ENCODE measurements at regions not wholly inside any gene's neighbourhood (a gene's known extent, or its start where the extent isn't known, plus 50 kb on each side); places are given as distances from the start of the nearest gene placed in this dataset.

DNA sequence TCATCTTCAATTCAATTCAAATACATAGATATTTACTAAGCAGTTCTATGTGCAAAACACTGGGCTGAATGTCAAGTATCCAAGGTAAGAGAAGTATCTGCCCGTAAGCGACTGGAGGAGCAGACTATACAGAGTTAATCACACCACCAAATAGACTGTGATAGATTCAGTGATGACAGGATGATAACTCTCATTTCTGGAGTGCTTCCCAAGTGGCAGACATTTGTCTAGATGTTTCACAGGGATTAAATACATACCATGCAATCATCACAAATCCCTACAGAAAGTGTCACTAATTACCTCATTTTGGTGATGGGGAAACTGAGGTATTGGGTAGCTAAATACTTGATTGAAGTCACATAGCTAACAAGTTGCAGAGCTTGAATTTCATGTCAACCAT is 508.7 kb upstream of the TENM4 start:
- no peaks in the 10 kb centered on the region for H3K9me3 ChIP-seq (replicated peaks in 1 of 3)
- no peaks in the 10 kb centered on the region for H3K27me3 ChIP-seq
- no peaks in the 10 kb centered on the region for H3K36me3 ChIP-seq (replicated peaks in 1 of 2)
- H3K4me1 ChIP-seq (replicated peaks in 1 of 2) = no peaks in the 10 kb centered on the region
- TF ChIP-seq POLR2A (IDR thresholded peaks at IDR 0.05) = no peak
- TF ChIP-seq, protein P1, sequence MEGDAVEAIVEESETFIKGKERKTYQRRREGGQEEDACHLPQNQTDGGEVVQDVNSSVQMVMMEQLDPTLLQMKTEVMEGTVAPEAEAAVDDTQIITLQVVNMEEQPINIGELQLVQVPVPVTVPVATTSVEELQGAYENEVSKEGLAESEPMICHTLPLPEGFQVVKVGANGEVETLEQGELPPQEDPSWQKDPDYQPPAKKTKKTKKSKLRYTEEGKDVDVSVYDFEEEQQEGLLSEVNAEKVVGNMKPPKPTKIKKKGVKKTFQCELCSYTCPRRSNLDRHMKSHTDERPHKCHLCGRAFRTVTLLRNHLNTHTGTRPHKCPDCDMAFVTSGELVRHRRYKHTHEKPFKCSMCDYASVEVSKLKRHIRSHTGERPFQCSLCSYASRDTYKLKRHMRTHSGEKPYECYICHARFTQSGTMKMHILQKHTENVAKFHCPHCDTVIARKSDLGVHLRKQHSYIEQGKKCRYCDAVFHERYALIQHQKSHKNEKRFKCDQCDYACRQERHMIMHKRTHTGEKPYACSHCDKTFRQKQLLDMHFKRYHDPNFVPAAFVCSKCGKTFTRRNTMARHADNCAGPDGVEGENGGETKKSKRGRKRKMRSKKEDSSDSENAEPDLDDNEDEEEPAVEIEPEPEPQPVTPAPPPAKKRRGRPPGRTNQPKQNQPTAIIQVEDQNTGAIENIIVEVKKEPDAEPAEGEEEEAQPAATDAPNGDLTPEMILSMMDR (IDR thresholded peaks at IDR 0.05) = no peak
- H3K27ac ChIP-seq = no peak overlapping the region
- no peak for DNase-seq
- WGBS, 4 donors = 85 to 92% (median 89%) methylated on average over 2 of the region's 2 CpGs
- no peak overlapping the region for H3K4me3 ChIP-seq
- intact Hi-C loops (cut with DNase I) = no loop called here

DNA sequence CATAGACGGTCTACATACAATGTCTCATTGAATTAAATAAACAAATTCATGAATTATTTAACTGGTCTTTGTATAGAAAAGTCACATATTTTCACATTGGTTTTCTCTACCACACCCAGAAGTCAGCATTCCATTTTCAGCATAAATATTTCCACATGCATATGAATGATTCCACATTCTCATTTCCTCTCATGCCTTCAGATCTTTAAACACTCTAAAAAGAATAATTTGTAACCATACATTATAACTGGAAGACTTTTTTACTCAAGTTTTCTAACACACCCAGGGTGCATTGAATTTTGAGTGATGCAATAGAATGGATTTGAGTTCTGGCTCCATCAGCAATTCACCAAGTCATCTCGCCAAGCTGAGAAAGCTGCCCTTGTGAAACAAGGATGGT is 501.8 kb upstream of the TENM4 start:
- no peak overlapping the region for H3K27ac ChIP-seq
- H3K4me1 ChIP-seq (replicated peaks in 1 of 2) = no peaks in the 10 kb centered on the region
- H3K27me3 ChIP-seq = no peaks in the 10 kb centered on the region
- TF ChIP-seq, protein P1 (IDR thresholded peaks at IDR 0.05) = no peak
- TF ChIP-seq POLR2A (IDR thresholded peaks at IDR 0.05) = no peak
- no peaks in the 10 kb centered on the region for H3K9me3 ChIP-seq (replicated peaks in 1 of 3)
- 71 to 79% (median 76%) methylated on average over 2 of the region's 2 CpGs for WGBS, 4 donors
- intact Hi-C loops (cut with DNase I) = no loop called here
- H3K4me3 ChIP-seq = no peak overlapping the region
- H3K36me3 ChIP-seq (replicated peaks in 1 of 2) = no peaks in the 10 kb centered on the region
- no peak for DNase-seq

DNA sequence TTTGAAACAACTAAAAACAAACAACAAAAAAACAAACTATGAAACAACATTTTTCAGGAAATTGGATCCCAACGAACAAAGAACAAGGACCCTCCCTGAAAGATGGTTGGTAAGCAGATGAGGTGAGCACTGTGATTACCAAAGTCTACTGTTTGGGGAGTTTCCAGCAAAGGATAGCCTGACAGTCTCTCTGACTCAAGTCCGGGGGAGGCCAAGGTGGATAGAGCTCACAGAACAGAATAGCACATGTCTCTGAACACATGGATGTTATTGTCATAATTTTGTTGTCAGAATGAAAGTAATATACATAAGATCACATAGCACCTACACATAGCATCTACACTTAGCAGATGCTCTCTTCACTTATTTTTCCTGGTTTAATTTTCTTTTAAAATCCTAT is 501.3 kb upstream of the TENM4 start:
- Histone ChIP-seq H3K36me3 (replicated peaks in 1 of 2) (no peaks in the 10 kb centered on the region), H3K27me3 (no peaks in the 10 kb centered on the region), H3K27ac (no peak overlapping the region), H3K4me3 (no peak overlapping the region), H3K4me1 (replicated peaks in 1 of 2) (no peaks in the 10 kb centered on the region), H3K9me3 (replicated peaks in 1 of 3) (no peaks in the 10 kb centered on the region)
- DNase-seq = no peak
- TF ChIP-seq POLR2A (IDR thresholded peaks at IDR 0.05) = no peak
- TF ChIP-seq, protein P1 (IDR thresholded peaks at IDR 0.05) = no peak
- WGBS, 4 donors = 64 to 75% (median 68%) methylated on average over 2 of the region's 2 CpGs
- intact Hi-C loops (cut with DNase I) = no loop called here

DNA sequence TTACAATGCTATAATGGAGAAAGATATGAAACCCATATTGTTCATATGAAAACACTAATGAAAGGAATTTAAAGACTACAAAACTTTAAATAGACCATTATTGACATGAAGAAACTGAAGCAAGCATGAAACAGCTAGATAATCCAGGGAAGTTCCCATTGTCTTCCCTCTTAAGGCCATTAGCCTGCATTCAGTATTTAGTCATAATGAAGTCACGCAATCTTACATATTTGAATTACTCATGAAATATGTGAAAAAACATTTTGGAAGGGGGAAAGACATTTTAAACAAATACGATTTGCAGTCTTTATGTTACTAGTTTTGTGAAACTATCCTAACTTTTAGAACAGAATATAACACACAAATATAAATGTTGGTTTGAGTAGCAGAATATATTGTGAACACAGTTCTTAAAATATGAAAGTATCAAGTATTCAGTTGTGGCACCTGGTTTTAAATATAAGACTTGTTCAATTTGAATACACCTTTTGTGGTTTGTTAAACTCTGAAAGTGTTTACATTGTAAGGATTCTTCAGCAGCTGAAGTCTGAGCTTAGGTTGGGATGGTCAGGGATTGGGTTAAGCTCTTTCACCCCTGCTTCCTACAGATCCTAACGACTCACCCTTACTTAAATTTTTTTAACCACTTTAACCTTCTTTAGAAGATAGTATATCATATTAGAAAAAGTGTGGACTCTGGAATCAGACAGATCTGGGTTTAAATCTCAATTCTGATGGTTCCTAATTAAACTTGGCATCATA is 500.3 kb upstream of the TENM4 start:
- intact Hi-C loops (cut with DNase I) = no loop called here
- Histone ChIP-seq H3K9me3 (replicated peaks in 1 of 3) (no peaks in the 10 kb centered on the region), H3K4me1 (replicated peaks in 1 of 2) (no peaks in the 10 kb centered on the region), H3K27ac (no peak overlapping the region), H3K4me3 (no peak overlapping the region), H3K36me3 (replicated peaks in 1 of 2) (no peaks in the 10 kb centered on the region), H3K27me3 (no peaks in the 10 kb centered on the region)
- TF ChIP-seq POLR2A (IDR thresholded peaks at IDR 0.05) = no peak
- TF ChIP-seq, protein P1 (IDR thresholded peaks at IDR 0.05) = no peak
- DNase-seq = no peak
- WGBS, 4 donors = 68 to 81% (median 75%) methylated on average over 3 of the region's 3 CpGs

Data from adrenal gland (tissue), 9 donors.